ENCODE measurements at regions not wholly inside any gene's neighbourhood (a gene's known extent, or its start where the extent isn't known, plus 50 kb on each side); places are given as distances from the start of the nearest gene placed in this dataset.
"Not testable (repeated sequence)": the region's sequence is repeated elsewhere in the genome, so short reads cannot be mapped to it uniquely, and the experiment has no call there.

GRCh38 chr13:64480211-64480610 is 2749.9 kb downstream of the PCDH9 start (continued):
- TF ChIP-seq IRF5 (IDR thresholded peaks at IDR 0.05; ENCODE audit: borderline replicate concordance) (no peak), WRNIP1 (IDR thresholded peaks at IDR 0.05; ENCODE audit: borderline replicate concordance, low read depth, low read length) (no peak)

- in situ Hi-C loops (cut with MboI), result no loop called here
- CTCF ChIA-PET, result interaction anchor here (1.2 kb wide), 1 partner anchor 8 kb away, joined by 3 read pairs; no protein-coding TSS in a partner anchor
- no peak overlapping the region for H2AFZ ChIP-seq (ENCODE audit: control insufficient read depth, low read depth, low read length)
Measured at GRCh38 chr13:64477146-64477545, 2753.0 kb downstream of the PCDH9 start.

GRCh38 chr13:64476041-64476568 is 2754.0 kb downstream of the PCDH9 start:
- RAD21 ChIA-PET (ENCODE audit: unreplicated experiment); H3K79me2 ChIP-seq (ENCODE audit: control insufficient read depth, insufficient read depth, low read length); H3K4me2 ChIP-seq (ENCODE audit: control insufficient read depth, insufficient read depth); H3K36me3 ChIP-seq (ENCODE audit: control insufficient read depth in 2 of 2, insufficient read depth in 2 of 2, low read length in 1 of 2); H3K9ac ChIP-seq (ENCODE audit: control insufficient read depth, insufficient read depth, low read length); ATAC-seq; H3K4me3 ChIP-seq; BruUV-seq (replicated peaks); H2AFZ ChIP-seq (ENCODE audit: control insufficient read depth, low read depth, low read length); H3K27ac ChIP-seq (ENCODE audit: control insufficient read depth, insufficient read depth); H4K20me1 ChIP-seq (ENCODE audit: control insufficient read depth, insufficient read depth); DNase-seq (ENCODE audit: low read depth, low spot score); CTCF ChIA-PET; in situ Hi-C loops (cut with MboI); FAIRE-seq; intact Hi-C loops (cut with micrococcal nuclease; ENCODE audit: unreplicated experiment); H3K27me3 ChIP-seq (replicated peaks in 1 of 2; ENCODE audit: control insufficient read depth in 2 of 2, insufficient read depth in 2 of 2, low read length in 1 of 2); POLR2A ChIA-PET; H3K4me1 ChIP-seq (ENCODE audit: control insufficient read depth, insufficient read depth, low read length); H3K9me3 ChIP-seq (replicated peaks; ENCODE audit: control insufficient read depth, insufficient read depth, low read length): not testable (repeated sequence)
- SMC1A ChIA-PET (ENCODE audit: uncharacterized antibody, unreplicated experiment), result interaction anchor here (1.0 kb wide), 1 partner anchor 10 kb away, joined by 3 read pairs; no protein-coding TSS in a partner anchor
- 17% methylated on average over 2 of the region's 2 CpGs for WGBS (ENCODE audit: insufficient coverage, insufficient replicate concordance, low lambda C conversion rate, missing lambda C conversion rate)

More at GRCh38 chr13:64477146-64477545, 2753.0 kb downstream of the PCDH9 start:
- Histone ChIP-seq H3K4me1 (ENCODE audit: control insufficient read depth, insufficient read depth, low read length) (no peaks in the 10 kb centered on the region), H3K36me3 (ENCODE audit: control insufficient read depth in 2 of 2, insufficient read depth in 2 of 2, low read length in 1 of 2) (no peaks in the 10 kb centered on the region), H3K79me2 (ENCODE audit: control insufficient read depth, insufficient read depth, low read length) (no peaks in the 10 kb centered on the region), H3K9me3 (replicated peaks; ENCODE audit: control insufficient read depth, insufficient read depth, low read length) (no peaks in the 10 kb centered on the region), H3K9ac (ENCODE audit: control insufficient read depth, insufficient read depth, low read length) (no peak overlapping the region), H3K27ac (ENCODE audit: control insufficient read depth, insufficient read depth) (no peak overlapping the region), H3K4me3 (no peak overlapping the region), H3K4me2 (ENCODE audit: control insufficient read depth, insufficient read depth) (no peak overlapping the region), H4K20me1 (ENCODE audit: control insufficient read depth, insufficient read depth) (no peaks in the 10 kb centered on the region), H3K27me3 (replicated peaks in 1 of 2; ENCODE audit: control insufficient read depth in 2 of 2, insufficient read depth in 2 of 2, low read length in 1 of 2) (no peaks in the 10 kb centered on the region)
- no TSS peak for BruUV-seq (replicated peaks)
- ATAC-seq (no peak), DNase-seq (ENCODE audit: low read depth, low spot score) (no peak), FAIRE-seq (no peak)
- RAD21 ChIA-PET (ENCODE audit: unreplicated experiment), result no interaction called here
- POLR2A ChIA-PET, result no interaction called here
- intact Hi-C loops (cut with micrococcal nuclease; ENCODE audit: unreplicated experiment), result no loop called here
- TF ChIP-seq IKZF2 (IDR thresholded peaks at IDR 0.05), result no peak
- no peak for TF ChIP-seq USF2 (IDR thresholded peaks at IDR 0.05; ENCODE audit: borderline replicate concordance, low read depth, low read length)
- TF ChIP-seq MYC (IDR thresholded peaks at IDR 0.05; ENCODE audit: insufficient read depth, insufficient read length, insufficient replicate concordance, low read length, severe bottlenecking), result no peak
- SMC1A ChIA-PET (ENCODE audit: uncharacterized antibody, unreplicated experiment), result interaction anchor here (1.0 kb wide), 1 partner anchor 9 kb away, joined by 3 read pairs; no protein-coding TSS in a partner anchor
